Activated CD4-positive, alpha-beta T cell treated with anti-CD3 and anti-CD28 coated beads for 24 hours (primary cell): ENCODE measurements at regions not wholly inside any gene's neighbourhood (a gene's known extent, or its start where the extent isn't known, plus 50 kb on each side); places are given as distances from the start of the nearest gene placed in this dataset.

Experiments
- DNase-seq, 2 donors: peaks; one replicate each; pipeline ENCODE4 v3.0.0-alpha.2; 2020; ENCODE audit warnings: low read depth in 2 of 2

GRCh38 chr5:124274949-124275348 is 471.5 kb downstream of the ZNF608 start:
- DNase-seq: no peak

GRCh38 chr5:124264499-124264898 is 481.9 kb downstream of the ZNF608 start:
- DNase-seq: no peak

- DNase-seq: no peak
Observed at GRCh38 chr5:124263680-124264491, 482.6 kb downstream of the ZNF608 start.

DNA sequence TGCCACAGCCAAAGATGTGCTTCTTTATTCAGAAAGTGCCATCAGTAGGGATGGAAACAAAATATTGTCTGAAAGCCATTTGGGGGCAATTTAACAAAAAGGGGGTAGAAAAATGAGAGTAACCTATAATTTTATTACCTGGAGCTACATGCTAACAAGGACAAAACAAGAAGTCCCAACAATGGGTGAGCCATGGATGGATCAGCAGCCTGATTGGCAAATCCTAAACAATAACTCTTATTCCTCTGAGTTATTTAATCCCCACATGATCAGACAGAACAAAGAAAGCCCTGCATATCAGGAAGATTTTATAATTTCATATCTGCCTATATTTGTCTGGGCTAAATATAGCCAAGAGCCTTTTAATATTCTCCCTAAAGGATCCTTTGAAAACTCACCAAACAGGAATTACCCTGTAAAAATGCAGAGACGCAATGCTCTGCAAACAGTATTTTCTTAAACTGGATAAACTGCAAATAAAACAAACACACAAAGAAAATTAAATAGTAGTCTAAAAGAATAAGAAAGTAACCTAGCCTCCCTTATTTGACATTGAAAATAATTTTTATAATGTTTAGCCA is 483.4 kb downstream of the ZNF608 start:
- DNase-seq: no peak

DNA sequence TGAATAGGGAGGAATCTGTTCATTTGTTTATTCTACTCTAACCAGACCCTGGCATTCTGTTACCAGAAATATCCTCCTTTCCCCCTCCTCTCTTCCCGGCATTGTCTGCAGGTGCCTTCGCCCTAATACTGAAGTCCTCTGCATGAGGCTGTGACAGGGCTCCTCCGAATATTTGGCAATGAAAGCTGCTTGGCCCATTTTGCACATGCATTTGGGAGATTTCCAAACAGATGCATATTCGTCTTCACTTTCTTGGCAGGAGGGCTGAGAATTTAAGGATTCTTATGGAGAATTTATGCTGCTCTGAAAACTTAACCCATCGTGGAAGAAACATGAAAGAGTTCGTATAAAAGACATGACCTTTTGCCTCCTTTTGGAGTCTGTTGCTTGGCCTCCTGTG is 484.0 kb downstream of the ZNF608 start:
- no peak for DNase-seq

- DNase-seq: no peak
Observed at GRCh38 chr5:124261848-124262247, 484.6 kb downstream of the ZNF608 start.

DNA sequence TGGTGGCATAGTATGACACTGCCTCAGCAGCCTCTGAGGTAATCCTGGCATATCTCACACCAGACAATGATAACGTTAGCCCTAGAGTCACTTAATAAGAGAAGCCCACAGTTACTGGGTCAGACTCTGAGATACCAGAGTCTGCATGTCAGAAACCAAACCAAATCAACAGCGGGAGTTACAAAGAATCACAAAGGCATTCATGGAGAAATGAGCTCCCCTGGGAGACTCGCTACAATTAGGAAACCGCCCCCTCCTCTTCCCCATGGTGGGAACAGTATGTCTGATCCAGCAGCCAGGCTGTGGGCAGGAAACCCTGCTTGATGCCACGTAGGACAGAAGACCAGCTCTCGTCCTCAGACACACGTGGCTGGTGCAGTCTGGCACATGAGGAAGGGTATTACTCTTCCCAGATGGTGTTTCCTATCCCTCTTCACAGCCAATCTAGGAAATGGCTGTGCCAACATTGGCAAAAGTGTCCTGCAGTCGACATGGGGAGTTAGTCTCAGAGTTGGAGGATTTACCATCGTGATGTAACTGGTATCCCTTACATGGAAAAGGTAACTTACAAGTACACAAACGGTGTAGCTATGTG is 485.4 kb downstream of the ZNF608 start:
- DNase-seq: no peak

GRCh38 chr5:124259017-124259416 is 487.4 kb downstream of the ZNF608 start:
- no peak for DNase-seq

DNA sequence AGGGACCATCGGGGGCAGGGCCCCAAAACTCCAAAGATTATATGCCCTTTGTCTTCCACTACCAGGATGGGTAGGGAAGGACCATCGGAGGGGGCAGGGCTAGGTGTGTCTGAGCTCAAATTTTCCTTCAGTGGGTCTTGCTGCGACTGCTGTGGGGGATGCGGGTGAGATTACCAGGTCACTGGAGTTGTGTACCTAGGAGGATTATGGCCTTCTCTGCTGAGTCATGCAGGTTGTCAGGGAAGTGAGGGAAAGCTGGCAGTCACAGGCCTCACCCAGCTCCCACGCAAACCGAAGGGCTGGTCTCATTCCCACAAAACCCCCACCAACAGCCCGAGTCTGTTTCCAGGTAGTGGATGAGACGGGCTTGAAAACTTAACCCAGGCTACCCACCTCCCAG is 489.4 kb downstream of the ZNF608 start:
- no peak for DNase-seq

DNA sequence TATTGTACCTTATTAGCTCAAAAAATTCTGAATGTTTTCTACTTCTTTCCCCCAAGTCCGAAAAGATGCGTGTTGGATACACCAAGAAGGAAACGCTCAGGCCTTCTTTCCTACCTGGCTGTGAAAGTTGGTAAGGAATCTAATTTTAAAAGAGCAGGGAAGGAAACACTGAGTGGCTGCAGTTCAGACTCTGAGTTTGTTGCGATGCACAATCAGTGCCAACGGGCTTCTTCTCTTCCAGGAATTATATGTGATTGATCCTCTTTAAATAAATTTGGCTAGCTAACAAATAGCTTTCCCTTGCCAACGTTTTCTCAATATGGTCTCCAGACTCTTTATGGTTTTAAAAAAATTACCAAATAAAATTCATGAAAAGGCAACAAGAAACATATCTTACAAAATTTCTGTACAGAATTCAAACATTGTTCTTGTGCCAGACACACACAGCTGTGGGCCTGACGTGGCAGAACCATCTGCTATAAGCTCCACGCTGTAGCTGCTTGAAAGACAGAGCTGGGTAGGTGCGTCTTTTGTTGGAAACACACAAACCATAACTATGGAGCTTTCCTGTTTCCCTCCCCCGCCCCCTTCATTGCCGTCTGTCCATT is 493.1 kb downstream of the ZNF608 start:
- no peak for DNase-seq

DNA sequence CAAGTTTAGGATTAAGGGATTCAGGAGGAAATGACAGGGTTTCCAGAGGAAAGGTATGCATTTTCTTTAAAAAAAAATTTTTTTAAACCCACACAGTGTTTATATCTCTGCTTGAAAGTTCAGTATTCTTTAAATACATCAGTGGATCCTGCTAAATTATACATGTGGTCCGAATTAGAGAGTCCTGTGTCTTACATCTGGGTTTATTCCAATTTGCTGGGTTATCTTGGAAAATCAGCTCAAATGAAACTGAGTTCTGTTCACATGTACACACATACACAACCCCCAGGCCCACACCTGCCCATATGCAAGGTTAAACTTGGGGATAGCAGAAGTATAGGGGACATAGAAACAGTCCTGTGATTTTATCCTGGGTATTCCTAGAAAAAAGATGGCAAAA is 493.7 kb downstream of the ZNF608 start:
- no peak for DNase-seq

DNA sequence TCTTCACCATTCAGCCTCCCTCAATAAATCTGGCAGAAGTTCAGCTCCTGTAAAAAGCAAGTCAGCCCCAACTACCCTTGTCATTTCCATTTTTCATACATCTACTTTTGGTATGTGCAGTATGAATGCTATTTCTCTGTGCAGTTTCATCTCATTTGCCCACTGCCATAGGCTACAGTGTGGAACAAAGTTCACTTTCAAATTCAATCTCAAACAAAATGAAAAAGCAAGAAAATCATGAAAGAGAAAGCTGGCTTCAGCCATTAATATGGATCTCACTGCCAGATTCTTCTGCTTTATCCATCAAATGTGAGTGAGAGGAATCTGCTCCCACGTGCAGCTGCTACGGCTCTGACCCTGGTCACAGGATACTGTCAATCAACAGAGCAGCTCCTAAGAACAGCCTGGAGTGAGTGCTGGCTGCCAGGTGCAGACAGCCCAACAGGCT is 494.2 kb downstream of the ZNF608 start:
- DNase-seq: no peak

- DNase-seq: no peak
Observed at GRCh38 chr5:124245276-124245675, 501.2 kb downstream of the ZNF608 start.

DNA sequence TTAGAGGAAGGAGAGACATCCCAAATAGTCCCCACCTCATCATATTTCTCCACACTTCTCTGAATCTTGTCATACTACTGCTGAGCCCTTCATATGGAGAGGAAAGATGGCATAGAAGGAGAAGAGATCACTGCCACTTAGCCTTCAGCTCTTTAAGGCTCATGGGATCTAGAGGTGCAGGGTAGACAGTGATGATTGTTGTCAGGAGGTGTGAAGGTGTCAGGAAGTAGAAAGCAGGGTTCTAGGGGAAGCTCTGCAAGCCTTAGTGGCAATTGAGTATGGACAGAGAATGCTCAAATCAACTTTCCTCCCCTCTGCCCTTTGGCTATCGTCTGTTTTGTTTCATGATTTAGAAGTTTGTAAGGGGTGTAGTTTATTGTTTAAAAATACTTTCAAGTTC is 505.7 kb downstream of the ZNF608 start:
- DNase-seq: no peak

GRCh38 chr5:124239572-124239971 is 506.9 kb downstream of the ZNF608 start:
- DNase-seq: no peak

- no peak for DNase-seq
Observed at GRCh38 chr5:124238350-124238749, 508.1 kb downstream of the ZNF608 start.

GRCh38 chr5:124237206-124237695 is 509.2 kb downstream of the ZNF608 start:
- DNase-seq: no peak

- no peak for DNase-seq
Observed at GRCh38 chr5:124236361-124237205, 509.9 kb downstream of the ZNF608 start.

DNA sequence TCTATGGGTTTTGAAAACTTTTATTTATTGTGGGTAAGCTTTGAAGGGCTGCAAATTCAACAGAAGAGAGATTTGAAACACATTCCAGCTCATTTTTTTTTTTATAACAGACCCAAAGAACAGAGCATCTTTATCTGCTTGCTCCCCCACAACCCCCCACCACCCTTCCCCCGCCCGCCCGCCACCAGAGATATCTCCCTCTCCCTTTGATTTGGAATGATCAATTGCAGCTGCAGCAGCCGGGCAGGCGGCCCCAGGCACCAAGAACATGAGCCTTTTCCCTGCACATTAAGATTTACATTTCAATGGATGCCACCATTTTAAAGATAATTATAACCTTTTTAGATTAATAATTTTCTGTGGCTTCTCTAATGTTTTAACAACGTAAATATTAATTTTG is 510.9 kb downstream of the ZNF608 start:
- no peak for DNase-seq

DNA sequence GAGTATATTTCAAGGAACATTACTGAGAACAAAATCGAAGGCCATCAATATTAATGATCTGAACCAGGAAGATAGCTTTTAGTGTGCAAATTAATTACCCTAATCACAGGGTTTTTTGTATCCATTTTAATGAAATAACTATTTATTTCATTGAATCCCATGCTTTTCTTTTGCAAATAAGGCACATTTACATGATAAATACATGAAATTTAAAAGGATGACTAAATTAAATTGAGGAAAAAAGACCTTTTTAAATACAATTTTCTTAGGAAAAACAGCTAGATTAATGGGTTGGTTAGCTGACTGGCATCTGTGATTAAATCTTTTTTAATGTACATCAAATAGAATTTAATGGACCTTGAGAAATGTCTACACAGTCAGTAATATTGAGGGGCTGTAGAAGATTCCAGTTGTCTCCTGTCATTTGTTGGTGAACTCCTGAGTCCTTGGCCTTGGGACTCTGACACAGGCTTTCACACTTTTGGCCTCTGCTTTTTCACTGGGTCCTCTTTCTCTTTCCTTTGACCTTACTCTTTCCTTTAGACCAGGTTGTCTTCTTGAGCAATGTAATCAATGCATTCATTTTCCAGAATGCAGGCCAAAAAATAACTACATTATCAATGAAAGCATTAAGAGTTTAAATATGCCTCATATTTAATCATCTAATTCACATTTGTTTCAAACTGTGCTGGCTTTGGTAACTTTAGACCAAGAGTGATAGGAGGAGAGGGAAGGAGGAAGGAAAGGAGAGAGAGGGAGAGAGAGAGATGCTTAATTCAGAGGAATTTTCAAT is 511.5 kb downstream of the ZNF608 start:
- no peak for DNase-seq
